ENCODE measurements at regions not wholly inside any gene's neighbourhood (a gene's known extent, or its start where the extent isn't known, plus 50 kb on each side); places are given as distances from the start of the nearest gene placed in this dataset.

- Histone ChIP-seq H3K14ac (replicated peaks; ENCODE audit: low read depth, low read length) (no peak overlapping the region), H4K8ac (ENCODE audit: low read depth in 2 of 2, low read length in 2 of 2) (no peak overlapping the region), H3K4me2 (ENCODE audit: low read depth, low read length) (no peak overlapping the region), H3K4me3 (ENCODE audit: insufficient read depth, low read depth, low read length) (no peak overlapping the region), H3K4ac (ENCODE audit: low read depth, low read length) (no peak overlapping the region), H3K23ac (ENCODE audit: low read depth, low read length) (no peak overlapping the region), H3K27me3 (ENCODE audit: control insufficient read depth, insufficient read depth, low read length) (no peaks in the 10 kb centered on the region), H2AFZ (replicated peaks; ENCODE audit: low read length, poor library complexity) (no peak overlapping the region), H3K9me3 (ENCODE audit: control insufficient read depth, insufficient read depth, low read length) (no peaks in the 10 kb centered on the region), H3K56ac (ENCODE audit: extremely low read depth, insufficient read depth, low read length) (no peak overlapping the region), H4K20me1 (ENCODE audit: insufficient read depth, low read length) (no peaks in the 10 kb centered on the region), H3K18ac (ENCODE audit: low read depth, low read length) (no peak overlapping the region), H3K4me1 (ENCODE audit: control insufficient read depth, insufficient read depth, low read length) (no peaks in the 10 kb centered on the region), H3K9ac (ENCODE audit: low read depth, low read length) (no peak overlapping the region), H2BK15ac (ENCODE audit: low read depth, low read length) (no peak overlapping the region), H4K5ac (ENCODE audit: low read depth, low read length) (no peak overlapping the region), H4K91ac (ENCODE audit: insufficient read depth, low read depth, low read length) (no peak overlapping the region), H3K9me1 (ENCODE audit: insufficient read depth, low read length) (no peaks in the 10 kb centered on the region), H2AK5ac (ENCODE audit: low read depth, low read length) (no peak overlapping the region), H3K36me3 (ENCODE audit: control insufficient read depth, insufficient read depth, low read length) (no peaks in the 10 kb centered on the region), H2BK120ac (ENCODE audit: low read depth, low read length) (no peak overlapping the region), H2BK5ac (ENCODE audit: low read depth, low read length, poor library complexity, severe bottlenecking) (no peak overlapping the region), H2BK20ac (ENCODE audit: low read depth, low read length) (no peak overlapping the region), H2AK9ac (replicated peaks; ENCODE audit: low read depth, low read length, poor library complexity) (no peak overlapping the region), H3K79me1 (ENCODE audit: low read depth in 1 of 2, low read length in 2 of 2) (no peaks in the 10 kb centered on the region), H3K27ac (ENCODE audit: insufficient read depth, low read length) (no peak overlapping the region)
- DNase-seq (no peak), ATAC-seq (ENCODE audit: low read depth) (no peak)
- no TSS peak for BruUV-seq (replicated peaks)
- WGBS, 2 experiments (ENCODE audit: extremely low coverage in 2 of 2, insufficient read length in 1 of 2): no CpG with 5 or more reads among the region's 3 CpGs
- ChIA-PET POLR2A (ENCODE audit: unreplicated experiment) (no interaction called here), CTCF (no interaction called here)
- no peak for TF ChIP-seq USF2 (IDR thresholded peaks at IDR 0.05; ENCODE audit: low read depth, low read length)
- TF ChIP-seq MAZ (IDR thresholded peaks at IDR 0.05; ENCODE audit: borderline replicate concordance, low read depth, low read length): no peak
- TF ChIP-seq ELK1 (IDR thresholded peaks at IDR 0.05; ENCODE audit: borderline replicate concordance, low read depth, low read length): no peak
- TF ChIP-seq CHD1 (IDR thresholded peaks at IDR 0.05; ENCODE audit: low read depth, low read length): no peak
- TF ChIP-seq CTCF (conservative IDR thresholded peaks at IDR 0.05; ENCODE audit: low read depth, low read length): no peak
- no peak for TF ChIP-seq CEBPB (IDR thresholded peaks at IDR 0.05; ENCODE audit: low read depth, low read length)
- no peak for TF ChIP-seq BHLHE40 (IDR thresholded peaks at IDR 0.05; ENCODE audit: low read depth, low read length)
- no peak for TF ChIP-seq MAFK (IDR thresholded peaks at IDR 0.05; ENCODE audit: low read depth, low read length)
- TF ChIP-seq MXI1 (IDR thresholded peaks at IDR 0.05; ENCODE audit: borderline replicate concordance, low read depth, low read length): no peak
- in situ Hi-C loops (cut with MboI; ENCODE audit: low sequenced_read_pairs) (no loop called here), dilution Hi-C loops (cut with HindIII; ENCODE audit: low sequenced_read_pairs, unreplicated experiment) (no loop called here), intact Hi-C loops (cut with micrococcal nuclease) (no loop called here)
Measured at GRCh38 chr12:23446746-23447145, 502.7 kb downstream of the SOX5 start.
